GM12878 (cell line): ENCODE measurements at regions not wholly inside any gene's neighbourhood (a gene's known extent, or its start where the extent isn't known, plus 50 kb on each side); places are given as distances from the start of the nearest gene placed in this dataset.

Experiments used
- ATAC-seq: fragments of 200-7000 bp; cut with Tn5 transposase; 3 replicates; pipeline ENCODE4 v1.9.1; 2020; ENCODE audit warnings: mild to moderate bottlenecking, moderate library complexity
- BruUV-seq: library from RNA; stranded (reverse); fragments of 400-500 nt; replicated peaks from 2 replicates; lab custom pipeline; 2021; lab: Mats Ljungman, UMichigan
- CTCF ChIA-PET: fragments of 300-600 bp; sonication (Branson Sonifier 250); formaldehyde crosslinking; extraction: SDS; loops from one replicate; lab custom pipeline; 2021; ENCODE audit warnings: inconsistent platforms; lab: Yijun Ruan, JAX
- POLR2A ChIA-PET: fragments of 350-600 bp; formaldehyde crosslinking; extraction: SDS; loops from one replicate; lab custom pipeline; 2021; ENCODE audit warnings: inconsistent platforms; lab: Charles Lee
- RAD21 ChIA-PET: fragments of 300-600 bp; sonication (Branson Sonifier 250); formaldehyde crosslinking; loops from one replicate; lab custom pipeline; 2023; ENCODE audit warnings: antibody characterized with exemption; ENCODE audit not compliant: unreplicated experiment; lab: Charles Lee
- SMC1A ChIA-PET: fragments of 300-600 bp; sonication (Branson Sonifier 250); formaldehyde crosslinking; loops from one replicate; lab custom pipeline; 2023; ENCODE audit not compliant: unreplicated experiment, uncharacterized antibody; lab: Charles Lee
- DNase-seq: peaks from one replicate; pipeline ENCODE4 v3.0.0-alpha.2; 2011; ENCODE audit warnings: low read depth, low spot score
- FAIRE-seq: peaks from 3 replicates; lab custom pipeline; 2011; peaks lifted over from hg19 to GRCh38; lab: Jason Lieb, UNC
- H2AFZ ChIP-seq: 2 replicates; pipeline ENCODE4 v1.6.0; 2011; ENCODE audit warnings: low read depth, low read length, control low read depth; ENCODE audit not compliant: control insufficient read depth
- H3K27ac ChIP-seq: 2 replicates; pipeline ENCODE4 v1.5.1; 2011; ENCODE audit warnings: control low read depth; ENCODE audit not compliant: control insufficient read depth, insufficient read depth
- H3K27me3 ChIP-seq, 2 experiments: replicated peaks in 1 of 2; 2 replicates each; pipeline versions ENCODE4 v1.6.0 to v1.6.1; 2011; ENCODE audit warnings: low read length in 1 of 2; ENCODE audit not compliant: control insufficient read depth in 2 of 2, insufficient read depth in 2 of 2
- H3K36me3 ChIP-seq, 2 experiments: 2 replicates each; pipeline ENCODE4 v1.5.1; 2011; ENCODE audit warnings: low read length in 1 of 2; ENCODE audit not compliant: control insufficient read depth in 2 of 2, insufficient read depth in 2 of 2
- H3K4me1 ChIP-seq: 2 replicates; pipeline ENCODE4 v1.6.1; 2011; ENCODE audit warnings: mild to moderate bottlenecking, low read length, moderate library complexity, mixed read lengths; ENCODE audit not compliant: control insufficient read depth, insufficient read depth
- H3K4me2 ChIP-seq: 2 replicates; pipeline ENCODE4 v1.6.0; 2011; ENCODE audit warnings: control low read depth; ENCODE audit not compliant: control insufficient read depth, insufficient read depth
- H3K4me3 ChIP-seq: fragments of 200-600 bp; sonication (generic); 2 replicates; pipeline ENCODE4 v1.5.1; 2016
- H3K79me2 ChIP-seq: 2 replicates; pipeline ENCODE4 v1.6.0; 2011; ENCODE audit warnings: low read length; ENCODE audit not compliant: control insufficient read depth, insufficient read depth
- H3K9ac ChIP-seq: 2 replicates; pipeline ENCODE4 v1.8.0; 2011; ENCODE audit warnings: low read length, control low read depth, mixed read lengths; ENCODE audit not compliant: control insufficient read depth, insufficient read depth
- H3K9me3 ChIP-seq: replicated peaks from 3 replicates; pipeline ENCODE4 v1.5.1; 2011; ENCODE audit warnings: mild to moderate bottlenecking, low read length; ENCODE audit not compliant: control insufficient read depth, insufficient read depth
- H4K20me1 ChIP-seq: 2 replicates; pipeline ENCODE4 v1.6.0; 2011; ENCODE audit not compliant: control insufficient read depth, insufficient read depth
- EED ChIP-seq: sonication (generic); IDR thresholded peaks from 2 replicates; pipeline ENCODE4 v1.6.1; 2016; ENCODE audit warnings: antibody characterized with exemption, low read depth
- EP300 ChIP-seq, 2 experiments: fragments of 150-350 bp in 1 of 2; IDR thresholded peaks; 2 replicates each; pipeline ENCODE4 v1.6.1; 2011 to 2012; ENCODE audit warnings: low read depth in 2 of 2, low read length in 2 of 2, borderline replicate concordance in 1 of 2, improper control_type of control experiment in 1 of 2, inconsistent platforms in 1 of 2; ENCODE audit not compliant: control insufficient read depth in 1 of 2
- EZH2 ChIP-seq: IDR thresholded peaks from 2 replicates; pipeline ENCODE4 v1.6.1; 2012; ENCODE audit warnings: low read depth, mild to moderate bottlenecking, control low read depth, inconsistent platforms, low read length, borderline replicate concordance; ENCODE audit not compliant: control insufficient read depth
- GABPA ChIP-seq: IDR thresholded peaks from 2 replicates; pipeline ENCODE4 v1.6.1; 2014; ENCODE audit warnings: antibody characterized with exemption, low read depth, mild to moderate bottlenecking, inconsistent platforms
- IRF3 ChIP-seq: fragments of 450-650 bp; IDR thresholded peaks from 2 replicates; pipeline ENCODE4 v1.6.1; 2014; ENCODE audit warnings: mild to moderate bottlenecking
- MEF2B ChIP-seq: fragments of 450-650 bp; IDR thresholded peaks from 2 replicates; pipeline ENCODE4 v1.6.1; 2018; ENCODE audit warnings: mild to moderate bottlenecking, moderate library complexity; ENCODE audit not compliant: partially characterized antibody, poor library complexity, severe bottlenecking
- MLLT1 ChIP-seq: fragments of 450-650 bp; IDR thresholded peaks from 2 replicates; pipeline ENCODE4 v1.6.1; 2016; ENCODE audit warnings: mild to moderate bottlenecking
- MTA3 ChIP-seq: IDR thresholded peaks from 2 replicates; pipeline ENCODE4 v1.6.1; 2012; ENCODE audit warnings: low read length, inconsistent platforms, borderline replicate concordance
- NR2C1 ChIP-seq: fragments of 450-650 bp; IDR thresholded peaks from 2 replicates; pipeline ENCODE4 v1.6.1; 2017; ENCODE audit warnings: antibody characterized with exemption, mild to moderate bottlenecking, moderate library complexity
- RELB ChIP-seq: fragments of 450-650 bp; IDR thresholded peaks from 2 replicates; pipeline ENCODE4 v1.6.1; 2017; ENCODE audit warnings: low read depth, mild to moderate bottlenecking, moderate library complexity
- RFX5 ChIP-seq: IDR thresholded peaks from 2 replicates; pipeline ENCODE4 v1.6.1; 2011; ENCODE audit warnings: low read depth, low read length, improper control_type of control experiment
- SIN3A ChIP-seq: IDR thresholded peaks from 2 replicates; pipeline ENCODE4 v1.6.1; 2012; ENCODE audit warnings: low read depth, low read length, improper control_type of control experiment
- STAT1 ChIP-seq: fragments of 450-650 bp; conservative IDR thresholded peaks from 2 replicates; pipeline ENCODE4 v1.6.1; 2014; ENCODE audit warnings: antibody characterized with exemption, mild to moderate bottlenecking
- TCF12 ChIP-seq: IDR thresholded peaks from 2 replicates; pipeline ENCODE4 v1.6.1; 2011; ENCODE audit warnings: low read depth, mild to moderate bottlenecking, low read length
- ZBED1 ChIP-seq: IDR thresholded peaks from 2 replicates; pipeline ENCODE4 v1.6.1; 2016; ENCODE audit warnings: borderline replicate concordance
- ZNF217 ChIP-seq: fragments of 450-650 bp; IDR thresholded peaks from 2 replicates; pipeline ENCODE4 v1.6.1; 2017; ENCODE audit warnings: antibody characterized with exemption, mild to moderate bottlenecking
- WGBS: methylation state at CpG from one replicate; pipeline ENCODE4 v1.1.6; 2016; ENCODE audit warnings: low lambda C conversion rate; ENCODE audit not compliant: insufficient replicate concordance, insufficient coverage; ENCODE audit errors: missing lambda C conversion rate; 5-methylcytosine and 5-hydroxymethylcytosine counted together
- in situ Hi-C: fragments of 300-500 bp; cut with MboI; formaldehyde crosslinking; loops from 9 replicates; pipeline ENCODE4 v1.14.3; 2018; ENCODE audit warnings: mixed read lengths
- intact Hi-C: fragments of 100-400 bp; cut with micrococcal nuclease; formaldehyde crosslinking; loops from one replicate; pipeline ENCODE4 v1.14.2; 2022; ENCODE audit not compliant: unreplicated experiment
- TF ChIP-seq, protein P1 (sequence below): fragments of 450-650 bp; conservative IDR thresholded peaks from 2 replicates; pipeline ENCODE4 v1.6.1; 2017; ENCODE audit warnings: mild to moderate bottlenecking, moderate library complexity

DNA sequence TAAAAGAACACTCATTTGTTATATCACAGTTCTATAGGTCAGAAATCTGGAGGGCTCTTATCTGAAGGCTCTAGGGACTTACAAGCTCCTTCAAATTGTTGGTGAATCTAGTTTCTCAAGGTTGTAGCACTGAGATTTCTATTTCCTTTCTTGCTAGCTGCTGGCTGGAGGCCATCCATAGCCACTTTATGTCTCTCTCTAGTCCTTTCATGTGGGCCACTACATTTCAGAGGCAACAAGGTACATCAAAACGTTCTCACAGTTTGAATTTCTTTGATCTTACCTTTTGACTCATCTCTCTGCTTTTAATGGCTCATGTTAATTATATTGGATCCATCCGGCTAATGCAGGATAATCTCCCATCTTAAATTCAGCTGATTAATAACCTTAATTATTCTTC, 286.8 kb downstream of the DIO2 start (continued):
- no peak for TF ChIP-seq RELB
- no peak for TF ChIP-seq TCF12
- no peak for TF ChIP-seq MEF2B
- no peak for TF ChIP-seq NR2C1
- TF ChIP-seq RFX5: no peak

- Histone ChIP-seq H3K4me2 (no peak overlapping the region), H3K9me3 (no peaks in the 10 kb centered on the region), H3K4me1 (no peaks in the 10 kb centered on the region), H3K27me3 (no peaks in the 10 kb centered on the region), H4K20me1 (no peaks in the 10 kb centered on the region), H3K4me3 (no peak overlapping the region), H3K36me3 (no peaks in the 10 kb centered on the region), H2AFZ (no peak overlapping the region), H3K79me2 (no peaks in the 10 kb centered on the region), H3K27ac (no peak overlapping the region), H3K9ac (no peak overlapping the region)
- 25% methylated on average over 7 of the region's 7 CpGs for WGBS
- RAD21 ChIA-PET: no interaction called here
- in situ Hi-C loops (no loop called here), intact Hi-C loops (no loop called here)
- no TSS peak for BruUV-seq
- DNase-seq: no peak
- TF ChIP-seq ZBED1 (no peak), EP300 (IDR thresholded peaks at IDR 0.05; ENCODE audit: borderline replicate concordance in 1 of 2, control insufficient read depth in 1 of 2, low read depth in 2 of 2, low read length in 2 of 2) (no peak), MLLT1 (no peak), IRF3 (no peak), EED (no peak), ZNF217 (no peak), STAT1 (no peak), GABPA (no peak), EZH2 (no peak), SIN3A (no peak), MTA3 (no peak)
- TF ChIP-seq, protein P1, sequence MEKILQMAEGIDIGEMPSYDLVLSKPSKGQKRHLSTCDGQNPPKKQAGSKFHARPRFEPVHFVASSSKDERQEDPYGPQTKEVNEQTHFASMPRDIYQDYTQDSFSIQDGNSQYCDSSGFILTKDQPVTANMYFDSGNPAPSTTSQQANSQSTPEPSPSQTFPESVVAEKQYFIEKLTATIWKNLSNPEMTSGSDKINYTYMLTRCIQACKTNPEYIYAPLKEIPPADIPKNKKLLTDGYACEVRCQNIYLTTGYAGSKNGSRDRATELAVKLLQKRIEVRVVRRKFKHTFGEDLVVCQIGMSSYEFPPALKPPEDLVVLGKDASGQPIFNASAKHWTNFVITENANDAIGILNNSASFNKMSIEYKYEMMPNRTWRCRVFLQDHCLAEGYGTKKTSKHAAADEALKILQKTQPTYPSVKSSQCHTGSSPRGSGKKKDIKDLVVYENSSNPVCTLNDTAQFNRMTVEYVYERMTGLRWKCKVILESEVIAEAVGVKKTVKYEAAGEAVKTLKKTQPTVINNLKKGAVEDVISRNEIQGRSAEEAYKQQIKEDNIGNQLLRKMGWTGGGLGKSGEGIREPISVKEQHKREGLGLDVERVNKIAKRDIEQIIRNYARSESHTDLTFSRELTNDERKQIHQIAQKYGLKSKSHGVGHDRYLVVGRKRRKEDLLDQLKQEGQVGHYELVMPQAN: no peak
- SMC1A ChIA-PET: no interaction called here
- ATAC-seq: no peak
- CTCF ChIA-PET: no interaction called here
- POLR2A ChIA-PET: no interaction called here
- no peak for FAIRE-seq
Measured at GRCh38 chr14:79920180-79920692, 291.1 kb downstream of the DIO2 start.
